ENCODE measurements at regions not wholly inside any gene's neighbourhood (a gene's known extent, or its start where the extent isn't known, plus 50 kb on each side); places are given as distances from the start of the nearest gene placed in this dataset.

GRCh38 chr5:166117072-166118066 lies 2174.1 kb upstream of the WWC1 start:
- no peak for TF ChIP-seq EZH2 (IDR thresholded peaks at IDR 0.05)
- TF ChIP-seq POLR2AphosphoS5 (IDR thresholded peaks at IDR 0.05; ENCODE audit: borderline replicate concordance, low read depth, low read length) = no peak
- no peak for TF ChIP-seq FOXP2 (optimal IDR thresholded peaks at IDR 0.05; ENCODE audit: control extremely low read depth, extremely low read length, insufficient read depth)
